K562 (cell line): ENCODE measurements at regions not wholly inside any gene's neighbourhood (a gene's known extent, or its start where the extent isn't known, plus 50 kb on each side); places are given as distances from the start of the nearest gene placed in this dataset.
A peak's percentile ranks its signal among the peaks of the same experiment; 100 is the strongest.

Experiments
- BRD9 ChIP-seq: fragments of 450-650 bp; IDR thresholded peaks from 2 replicates; pipeline ENCODE4 v1.6.1; 2018; ENCODE audit warnings: low read depth; ENCODE audit not compliant: partially characterized antibody
- CBX1 ChIP-seq: sonication (generic); IDR thresholded peaks from 2 replicates; pipeline ENCODE4 v1.6.1; 2016; ENCODE audit warnings: antibody characterized with exemption, low read depth, mild to moderate bottlenecking
- CBX3 ChIP-seq, 2 experiments: IDR thresholded peaks; 1 replicate in 1 of 2; 2 replicates in 1 of 2; pipeline ENCODE4 v1.6.1; 2012; ENCODE audit warnings: inconsistent platforms in 2 of 2, low read length in 2 of 2, borderline replicate concordance in 1 of 2, control low read depth in 1 of 2
- CBX5 ChIP-seq: IDR thresholded peaks from 2 replicates; pipeline ENCODE4 v1.6.1; 2014; ENCODE audit warnings: low read depth, borderline replicate concordance
- E4F1 ChIP-seq: fragments of 250-450 bp; sonication (Bioruptor Pico); IDR thresholded peaks from 2 replicates; pipeline ENCODE4 v1.5.0; 2021; ENCODE audit warnings: mild to moderate bottlenecking, borderline replicate concordance
- EP400 ChIP-seq: fragments of 450-650 bp; IDR thresholded peaks from 2 replicates; pipeline ENCODE4 v1.6.1; 2017; ENCODE audit warnings: antibody characterized with exemption, mild to moderate bottlenecking, moderate library complexity
- ETV6 ChIP-seq, 3 experiments: fragments of 150-350 bp in 1 of 3; sonication (generic) in 1 of 3; formaldehyde crosslinking in 1 of 3; IDR thresholded peaks; 2 replicates each; pipeline versions ENCODE4 v1.6.1 to v1.8.0; 2014 to 2022; ENCODE audit warnings: borderline replicate concordance in 2 of 3, low read depth in 2 of 3, antibody characterized with exemption in 1 of 3, low read length in 1 of 3, mild to moderate bottlenecking in 1 of 3, missing genetic modification reagents in 1 of 3
- GATA2 ChIP-seq: sonication (generic); formaldehyde crosslinking; IDR thresholded peaks from 2 replicates; pipeline ENCODE4 v1.4.0; 2020; ENCODE audit warnings: mild to moderate bottlenecking, missing genetic modification reagents
- HNRNPK ChIP-seq: fragments of 200-400 bp; formaldehyde crosslinking; IDR thresholded peaks from one replicate; pipeline ENCODE4 v1.6.1; 2018; ENCODE audit warnings: mild to moderate bottlenecking, low read depth, low read length; ENCODE audit not compliant: poor library complexity, severe bottlenecking
- JUN ChIP-seq, 2 experiments: sonication (generic) in 1 of 2; formaldehyde crosslinking in 1 of 2; IDR thresholded peaks; 2 replicates each; pipeline versions ENCODE4 v1.6.1 to v1.8.0; 2012 to 2022; ENCODE audit warnings: borderline replicate concordance in 2 of 2, mild to moderate bottlenecking in 2 of 2, improper control_type of control experiment in 1 of 2, low read depth in 1 of 2, low read length in 1 of 2, missing genetic modification reagents in 1 of 2
- MTA2 ChIP-seq: fragments of 450-650 bp; IDR thresholded peaks from 2 replicates; pipeline ENCODE4 v1.6.1; 2016; ENCODE audit warnings: low read depth
- MTA3 ChIP-seq: fragments of 450-650 bp; formaldehyde crosslinking; IDR thresholded peaks from 2 replicates; pipeline ENCODE4 v1.6.1; 2017; ENCODE audit warnings: mild to moderate bottlenecking, borderline replicate concordance
- PTTG1 ChIP-seq: fragments of 450-650 bp; IDR thresholded peaks from 2 replicates; pipeline ENCODE4 v1.6.1; 2016; ENCODE audit warnings: low read depth, mild to moderate bottlenecking, missing genetic modification characterization, missing compliant biosample characterization
- RUNX1 ChIP-seq: sonication (generic); IDR thresholded peaks from 2 replicates; pipeline ENCODE4 v1.6.1; 2016; ENCODE audit warnings: antibody characterized with exemption, low read depth
- SMARCA4 ChIP-seq: fragments of 450-650 bp; IDR thresholded peaks from 2 replicates; pipeline ENCODE4 v1.6.1; 2016
- TGIF2 ChIP-seq: sonication (generic); formaldehyde crosslinking; IDR thresholded peaks from 2 replicates; pipeline ENCODE4 v1.8.1; 2022; ENCODE audit warnings: mild to moderate bottlenecking, missing genetic modification reagents, moderate library complexity
- TOE1 ChIP-seq, 2 experiments: fragments of 450-650 bp in 1 of 2; sonication (generic) in 1 of 2; formaldehyde crosslinking in 1 of 2; IDR thresholded peaks; 2 replicates each; pipeline versions ENCODE4 v1.7.1 to v1.8.0; 2016 to 2022; ENCODE audit warnings: borderline replicate concordance in 2 of 2, mild to moderate bottlenecking in 2 of 2, antibody characterized with exemption in 1 of 2, inconsistent platforms in 1 of 2, low read depth in 1 of 2, missing genetic modification reagents in 1 of 2, moderate library complexity in 1 of 2
- ZBTB5 ChIP-seq: fragments of 450-650 bp; IDR thresholded peaks from 2 replicates; pipeline ENCODE4 v1.6.1; 2017; ENCODE audit warnings: antibody characterized with exemption
- ZEB2 ChIP-seq: fragments of 450-650 bp; IDR thresholded peaks from 2 replicates; pipeline ENCODE4 v1.6.1; 2016
- ZNF140 ChIP-seq: fragments of 250-450 bp; sonication (Bioruptor Pico); IDR thresholded peaks from 2 replicates; pipeline ENCODE4 v1.8.0; 2021; ENCODE audit warnings: moderate library complexity, mild to moderate bottlenecking, inconsistent platforms
- ZNF282 ChIP-seq: sonication (generic); formaldehyde crosslinking; IDR thresholded peaks from 2 replicates; pipeline ENCODE4 v1.8.1; 2023; ENCODE audit warnings: missing genetic modification reagents
- ZNF384 ChIP-seq: IDR thresholded peaks from 2 replicates; pipeline ENCODE4 v1.6.1; 2012; ENCODE audit warnings: low read depth, low read length, improper control_type of control experiment
- ZNF436 ChIP-seq: fragments of 250-450, 450-650 bp; sonication (Bioruptor Pico); formaldehyde crosslinking; IDR thresholded peaks from 2 replicates; pipeline ENCODE4 v1.7.0; 2020; ENCODE audit warnings: mild to moderate bottlenecking
- TF ChIP-seq, protein P1 (sequence below): IDR thresholded peaks from 3 replicates; pipeline ENCODE4 v1.6.1; 2011; ENCODE audit warnings: borderline replicate concordance, mild to moderate bottlenecking; ENCODE audit not compliant: insufficient read length, insufficient read depth

- no peak for TF ChIP-seq E4F1 (CRISPR knock-in tag)
- TF ChIP-seq ZNF282 (CRISPR knock-in tag): no peak
- TF ChIP-seq RUNX1: no peak
- TF ChIP-seq MTA3: peak; percentile 53; the same call in 1 of the 2 replicates
- no peak for TF ChIP-seq TOE1 (IDR thresholded peaks at IDR 0.05; ENCODE audit: borderline replicate concordance)
- no peak for TF ChIP-seq TOE1 (CRISPR knock-in tag; IDR thresholded peaks at IDR 0.05; ENCODE audit: borderline replicate concordance, low read depth)
- TF ChIP-seq ZBTB5: no peak
- TF ChIP-seq, protein P1, sequence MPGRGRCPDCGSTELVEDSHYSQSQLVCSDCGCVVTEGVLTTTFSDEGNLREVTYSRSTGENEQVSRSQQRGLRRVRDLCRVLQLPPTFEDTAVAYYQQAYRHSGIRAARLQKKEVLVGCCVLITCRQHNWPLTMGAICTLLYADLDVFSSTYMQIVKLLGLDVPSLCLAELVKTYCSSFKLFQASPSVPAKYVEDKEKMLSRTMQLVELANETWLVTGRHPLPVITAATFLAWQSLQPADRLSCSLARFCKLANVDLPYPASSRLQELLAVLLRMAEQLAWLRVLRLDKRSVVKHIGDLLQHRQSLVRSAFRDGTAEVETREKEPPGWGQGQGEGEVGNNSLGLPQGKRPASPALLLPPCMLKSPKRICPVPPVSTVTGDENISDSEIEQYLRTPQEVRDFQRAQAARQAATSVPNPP: no peak
- no peak for TF ChIP-seq ZNF384
- TF ChIP-seq BRD9: peak; percentile 67
- no peak for TF ChIP-seq HNRNPK
- TF ChIP-seq SMARCA4: peak; percentile 89
- TF ChIP-seq GATA2 (CRISPR knock-in tag): peak; percentile 83
- TF ChIP-seq ZNF140 (CRISPR knock-in tag): no peak
- TF ChIP-seq PTTG1 (tag): no peak
- TF ChIP-seq TGIF2: no peak
- TF ChIP-seq ZNF436 (CRISPR knock-in tag): no peak
- no peak for TF ChIP-seq CBX1
- TF ChIP-seq EP400: no peak; the same call in 1 of the 2 replicates
- TF ChIP-seq JUN (IDR thresholded peaks at IDR 0.05; ENCODE audit: borderline replicate concordance, low read depth, low read length): no peak
- no peak for TF ChIP-seq JUN (CRISPR knock-in tag; IDR thresholded peaks at IDR 0.05; ENCODE audit: borderline replicate concordance)
- no peak for TF ChIP-seq CBX5
- peak; percentile 47; the same call in 1 of the 2 replicates for TF ChIP-seq ZEB2
- TF ChIP-seq MTA2: peak; percentile 76
- no peak for TF ChIP-seq ETV6 (IDR thresholded peaks at IDR 0.05; ENCODE audit: borderline replicate concordance in 1 of 2, low read depth in 2 of 2, low read length in 1 of 2)
- TF ChIP-seq ETV6 (CRISPR knock-in tag; IDR thresholded peaks at IDR 0.05; ENCODE audit: borderline replicate concordance): no peak
- TF ChIP-seq CBX3 (IDR thresholded peaks at IDR 0.05; ENCODE audit: borderline replicate concordance in 1 of 2, low read length in 2 of 2): peak in 1 of 2 experiments; percentile 60; a peak in 1 of 3 replicates
Observed at GRCh38 chr7:106986450-106986977, 58.0 kb upstream of the PRKAR2B start (continued).
